Mesodermal cell (in vitro differentiated cells): ENCODE measurements at regions not wholly inside any gene's neighbourhood (a gene's known extent, or its start where the extent isn't known, plus 50 kb on each side); places are given as distances from the start of the nearest gene placed in this dataset.
"Not testable (repeated sequence)": the region's sequence is repeated elsewhere in the genome, so short reads cannot be mapped to it uniquely, and the experiment has no call there.

Source experiments
- H3K27ac ChIP-seq: 2 replicates; pipeline ENCODE4 v1.7.0; 2013; ENCODE audit warnings: mild to moderate bottlenecking, low read depth, low read length, moderate library complexity; ENCODE audit not compliant: severe bottlenecking
- H3K36me3 ChIP-seq: 2 replicates; pipeline ENCODE4 v1.7.1; 2013; ENCODE audit warnings: mild to moderate bottlenecking, low read length, moderate library complexity; ENCODE audit not compliant: control insufficient read depth, insufficient read depth
- H3K4me1 ChIP-seq: one replicate; pipeline ENCODE4 v1.7.1; 2013; ENCODE audit warnings: mild to moderate bottlenecking, low read length; ENCODE audit not compliant: insufficient read depth, control insufficient read depth, poor library complexity, severe bottlenecking
- H3K4me3 ChIP-seq: 2 replicates; pipeline ENCODE4 v1.7.0; 2013; ENCODE audit warnings: low read length, control low read depth, mild to moderate bottlenecking; ENCODE audit not compliant: insufficient read depth, poor library complexity, severe bottlenecking; ENCODE audit errors: extremely low read depth
- H3K9me3 ChIP-seq: 2 replicates; pipeline ENCODE4 v1.7.1; 2013; ENCODE audit warnings: mild to moderate bottlenecking, low read length, moderate library complexity; ENCODE audit not compliant: control insufficient read depth
- WGBS, 2 experiments: methylation state at CpG; one replicate each; pipeline ENCODE4 v1.1.5; 2013; ENCODE audit warnings: missing lambda C conversion rate in 2 of 2; ENCODE audit not compliant: insufficient coverage in 2 of 2; 5-methylcytosine and 5-hydroxymethylcytosine counted together

GRCh38 chr14:88983755-88984154, 159.3 kb downstream of the TTC8 start:
- Histone ChIP-seq H3K4me1 (peaks cover 17% of the 10 kb centered on the region), H3K9me3 (no peaks in the 10 kb centered on the region), H3K4me3 (no peak overlapping the region), H3K36me3 (no peaks in the 10 kb centered on the region), H3K27ac (peak overlapping the region; percentile 57)
- WGBS, 2 experiments, result 48 to 83% methylated on average over 2 to 4 of the region's 4 CpGs

- Histone ChIP-seq H3K27ac (no peak overlapping the region), H3K4me3 (no peak overlapping the region), H3K9me3 (no peaks in the 10 kb centered on the region), H3K36me3 (no peaks in the 10 kb centered on the region), H3K4me1 (peaks cover 17% of the 10 kb centered on the region)
- 100% methylated on average over 1 of the region's 1 CpG; no CpG with 5 or more reads in 1 of the 2 experiments for WGBS, 2 experiments
These were observed 161.2 kb downstream of the TTC8 start for GRCh38 chr14:88985654-88986053.

- WGBS, 2 experiments, result 87 to 91% methylated on average over 7 to 10 of the region's 11 CpGs
- Histone ChIP-seq H3K27ac (no peak overlapping the region), H3K36me3 (no peaks in the 10 kb centered on the region), H3K4me1 (peaks cover 17% of the 10 kb centered on the region), H3K4me3 (no peak overlapping the region), H3K9me3 (no peaks in the 10 kb centered on the region)
These were observed 161.8 kb downstream of the TTC8 start for GRCh38 chr14:88986146-88986841.

GRCh38 chr14:88986908-88987307, 162.5 kb downstream of the TTC8 start:
- H3K36me3 ChIP-seq, H3K4me3 ChIP-seq, H3K9me3 ChIP-seq, H3K27ac ChIP-seq: not testable (repeated sequence)
- H3K4me1 ChIP-seq, result peaks cover 17% of the 10 kb centered on the region
- WGBS, 2 experiments, result 80 to 100% methylated on average over 1 of the region's 2 CpGs

DNA sequence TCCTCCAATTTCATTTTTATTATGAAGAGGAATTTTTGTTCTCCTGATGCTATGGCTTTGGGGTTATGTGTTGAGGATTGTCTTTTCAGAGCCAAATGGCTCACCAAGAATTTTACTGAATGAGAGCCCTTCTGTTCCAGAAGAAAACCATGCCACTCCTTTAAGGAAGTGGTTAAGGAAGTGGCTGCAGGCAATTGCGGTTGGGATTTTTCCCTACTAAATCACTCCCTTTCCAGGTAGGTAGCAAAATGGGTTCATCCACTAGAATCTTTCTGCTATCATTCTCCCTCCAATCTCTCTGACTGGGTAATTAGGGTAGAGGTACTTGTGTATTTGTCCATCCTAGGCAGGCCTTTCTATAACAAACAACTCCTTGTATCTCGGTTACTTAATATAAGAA, 163.1 kb downstream of the TTC8 start:
- H3K36me3 ChIP-seq, result no peaks in the 10 kb centered on the region
- H3K4me3 ChIP-seq, result no peak overlapping the region
- no CpG with 5 or more reads among the region's 2 CpGs for WGBS, 2 experiments
- peaks cover 17% of the 10 kb centered on the region for H3K4me1 ChIP-seq
- H3K9me3 ChIP-seq, result no peaks in the 10 kb centered on the region
- no peak overlapping the region for H3K27ac ChIP-seq

- no peak overlapping the region for H3K27ac ChIP-seq
- H3K4me3 ChIP-seq, result no peak overlapping the region
- 94 to 100% methylated on average over 1 of the region's 1 CpG for WGBS, 2 experiments
- no peaks in the 10 kb centered on the region for H3K9me3 ChIP-seq
- H3K36me3 ChIP-seq, result no peaks in the 10 kb centered on the region
- peaks cover 4% of the 10 kb centered on the region for H3K4me1 ChIP-seq
These were observed 165.5 kb downstream of the TTC8 start for GRCh38 chr14:88989911-88990310.

DNA sequence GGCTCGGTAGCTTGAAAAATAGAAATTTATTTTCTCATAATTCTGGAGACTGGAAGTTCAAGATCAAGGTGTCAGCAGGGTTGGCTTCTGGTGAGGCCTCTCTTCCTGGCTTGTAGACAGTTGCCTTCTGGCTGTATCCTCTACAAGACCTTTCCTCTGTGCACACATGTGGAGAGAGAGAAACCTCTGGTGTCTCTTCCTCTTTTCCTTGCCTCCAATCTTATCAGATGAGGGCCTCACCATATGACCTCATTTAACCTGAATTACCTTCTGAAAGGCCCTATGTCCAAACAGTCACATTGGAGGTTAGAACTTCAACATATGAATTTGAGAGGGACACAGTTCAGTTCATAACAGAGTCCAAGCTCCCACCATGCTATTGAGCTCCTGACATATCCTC, 166.4 kb downstream of the TTC8 start:
- no peaks in the 10 kb centered on the region for H3K36me3 ChIP-seq
- H3K27ac ChIP-seq, result no peak overlapping the region
- H3K9me3 ChIP-seq, result no peaks in the 10 kb centered on the region
- WGBS, 2 experiments, result no CpG with 5 or more reads among the region's 1 CpG
- H3K4me3 ChIP-seq, result no peak overlapping the region
- peaks cover 4% of the 10 kb centered on the region for H3K4me1 ChIP-seq

GRCh38 chr14:88992011-88992410, 167.6 kb downstream of the TTC8 start:
- whole genome bisulfite sequencing, 2 experiments, result 92% methylated on average over 2 of the region's 3 CpGs; no CpG with 5 or more reads in 1 of the 2 experiments
- no peaks in the 10 kb centered on the region for H3K36me3 ChIP-seq
- H3K4me1 ChIP-seq, result peaks cover 4% of the 10 kb centered on the region
- no peak overlapping the region for H3K27ac ChIP-seq
- H3K4me3 ChIP-seq, result no peak overlapping the region
- H3K9me3 ChIP-seq, result no peaks in the 10 kb centered on the region

GRCh38 chr14:88993946-88994345, 169.5 kb downstream of the TTC8 start:
- peaks cover 4% of the 10 kb centered on the region for H3K4me1 ChIP-seq
- 88 to 100% methylated on average over 1 to 2 of the region's 2 CpGs for WGBS, 2 experiments
- H3K27ac ChIP-seq, result no peak overlapping the region
- H3K36me3 ChIP-seq, result no peaks in the 10 kb centered on the region
- no peak overlapping the region for H3K4me3 ChIP-seq
- no peaks in the 10 kb centered on the region for H3K9me3 ChIP-seq

- Histone ChIP-seq H3K4me3 (no peak overlapping the region), H3K4me1 (peaks cover 4% of the 10 kb centered on the region), H3K36me3 (no peaks in the 10 kb centered on the region), H3K9me3 (no peaks in the 10 kb centered on the region), H3K27ac (no peak overlapping the region)
- 86 to 89% methylated on average over 6 to 7 of the region's 9 CpGs for WGBS, 2 experiments
These were observed 171.2 kb downstream of the TTC8 start for GRCh38 chr14:88995437-88996198.

DNA sequence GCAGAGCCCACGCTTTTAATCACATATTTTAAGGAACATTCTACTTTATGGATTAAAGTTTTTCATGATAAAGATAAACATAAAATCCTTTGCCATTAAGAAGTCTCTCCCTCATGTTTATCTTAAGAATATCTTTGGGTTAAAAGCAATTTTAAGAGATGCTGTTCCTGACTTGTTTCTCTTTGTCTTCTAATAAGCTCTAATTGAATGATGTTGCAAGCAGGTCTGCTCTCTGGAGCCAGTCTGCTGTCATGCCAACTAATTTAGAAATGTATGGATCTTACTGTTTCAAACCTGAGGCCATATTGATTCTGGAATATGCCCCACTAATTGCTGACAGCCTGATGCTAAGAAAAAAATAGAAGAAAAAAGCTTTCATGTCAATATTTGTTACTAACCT, 173.6 kb downstream of the TTC8 start:
- Histone ChIP-seq H3K4me3 (no peak overlapping the region), H3K27ac (no peak overlapping the region), H3K9me3 (no peaks in the 10 kb centered on the region), H3K36me3 (no peaks in the 10 kb centered on the region), H3K4me1 (peaks cover 4% of the 10 kb centered on the region)
- no CpG with 5 or more reads among the region's 1 CpG for WGBS, 2 experiments
